Upper lobe of left lung (tissue), 6 donors: ENCODE measurements at regions not wholly inside any gene's neighbourhood (a gene's known extent, or its start where the extent isn't known, plus 50 kb on each side); places are given as distances from the start of the nearest gene placed in this dataset.

ENCODE experiments used
- ATAC-seq, 2 donors: fragments of 200-7000 bp; cut with Tn5 transposase; one replicate each; pipeline ENCODE4 v1.9.1; 2022; ENCODE audit warnings: mild to moderate bottlenecking in 2 of 2, moderate library complexity in 2 of 2; ENCODE audit not compliant: low FRiP score in 2 of 2
- DNase-seq, 2 donors: peaks; one replicate each; pipeline ENCODE4 v3.0.0-alpha.2; 2019 to 2020
- H3K27ac ChIP-seq, 4 donors: fragments of 200-600 bp; sonication (generic); one replicate each; pipeline ENCODE4 v1.5.1; 2016 to 2019
- H3K27me3 ChIP-seq, 4 donors: fragments of 200-600 bp; sonication (generic); one replicate each; pipeline ENCODE4 v1.5.1; 2017 to 2019
- H3K36me3 ChIP-seq, 4 donors: fragments of 200-600 bp; sonication (generic); one replicate each; pipeline ENCODE4 v1.5.1; 2016 to 2019
- H3K4me1 ChIP-seq, 4 donors: fragments of 200-600 bp; sonication (generic); one replicate each; pipeline ENCODE4 v1.5.1; 2018 to 2019
- H3K4me3 ChIP-seq, 4 donors: fragments of 200-600 bp; sonication (generic); one replicate each; pipeline ENCODE4 v1.5.1; 2017 to 2019; ENCODE audit warnings: mild to moderate bottlenecking in 2 of 4, moderate library complexity in 1 of 4
- H3K9me3 ChIP-seq, 4 donors: fragments of 200-600 bp; sonication (generic); one replicate each; pipeline ENCODE4 v1.5.1; 2018 to 2019
- EP300 ChIP-seq, 4 donors: sonication (generic); formaldehyde crosslinking; IDR thresholded peaks; one replicate each; pipeline ENCODE4 v1.5.1; 2017; ENCODE audit warnings: antibody characterized with exemption in 4 of 4, control low read depth in 2 of 4
- POLR2A ChIP-seq, 4 donors: fragments of 450-650 bp; IDR thresholded peaks; one replicate each; pipeline ENCODE4 v1.5.1; 2016 to 2017; ENCODE audit warnings: antibody characterized with exemption in 4 of 4, mild to moderate bottlenecking in 2 of 4
- POLR2AphosphoS5 ChIP-seq, 2 donors: sonication (generic); formaldehyde crosslinking; IDR thresholded peaks; one replicate each; pipeline ENCODE4 v1.5.1; 2017; ENCODE audit warnings: antibody characterized with exemption in 2 of 2
- WGBS, 2 donors: methylation state at CpG; one replicate each; pipeline ENCODE4 v1.1.5; 2017 to 2018; 5-methylcytosine and 5-hydroxymethylcytosine counted together
- TF ChIP-seq, protein P1 (sequence below), 6 experiments: fragments of 450-650 bp in 4 of 6; fragments of 200-600 bp in 2 of 6; sonication (generic) in 2 of 6; IDR thresholded peaks; one replicate each; pipeline ENCODE4 v1.5.1; 2016 to 2019; ENCODE audit warnings: antibody characterized with exemption in 6 of 6
- donor health status: DM: no; HTN: no; CAD: no; lungs with moderate emphysema.
- donor health status: DM: no; HTN: yes; CAD: no; lungs with severe emphysema.

DNA sequence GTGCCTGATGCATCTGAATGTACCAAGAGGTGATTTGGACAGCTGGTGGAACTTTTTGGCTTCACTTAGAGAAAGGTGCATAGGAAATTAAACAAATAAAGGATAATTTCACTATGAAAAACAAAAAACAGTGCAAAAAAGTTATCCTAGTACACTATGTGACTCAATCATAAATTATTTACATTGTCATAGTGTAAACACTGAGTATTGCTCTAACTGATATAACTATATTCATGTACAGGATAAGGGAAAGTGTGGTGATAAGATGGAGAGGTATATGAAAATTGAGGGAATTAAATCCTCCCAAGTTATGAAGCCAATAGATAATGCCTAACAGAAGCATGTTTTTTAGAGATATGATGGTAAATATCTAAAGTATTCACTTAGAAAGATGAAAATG is 50.2 kb upstream of the CPNE4 start:
- DNase-seq (no peak), ATAC-seq (no peak)
- Histone ChIP-seq H3K4me3 (no peak overlapping the region), H3K4me1 (no peaks in the 10 kb centered on the region), H3K36me3 (no peaks in the 10 kb centered on the region), H3K9me3 (no peaks in the 10 kb centered on the region), H3K27me3 (no peaks in the 10 kb centered on the region), H3K27ac (no peak overlapping the region)
- TF ChIP-seq EP300 (IDR thresholded peaks at IDR 0.05): no peak
- no peak for TF ChIP-seq POLR2A (IDR thresholded peaks at IDR 0.05)
- TF ChIP-seq POLR2AphosphoS5 (IDR thresholded peaks at IDR 0.05): no peak
- TF ChIP-seq, protein P1, sequence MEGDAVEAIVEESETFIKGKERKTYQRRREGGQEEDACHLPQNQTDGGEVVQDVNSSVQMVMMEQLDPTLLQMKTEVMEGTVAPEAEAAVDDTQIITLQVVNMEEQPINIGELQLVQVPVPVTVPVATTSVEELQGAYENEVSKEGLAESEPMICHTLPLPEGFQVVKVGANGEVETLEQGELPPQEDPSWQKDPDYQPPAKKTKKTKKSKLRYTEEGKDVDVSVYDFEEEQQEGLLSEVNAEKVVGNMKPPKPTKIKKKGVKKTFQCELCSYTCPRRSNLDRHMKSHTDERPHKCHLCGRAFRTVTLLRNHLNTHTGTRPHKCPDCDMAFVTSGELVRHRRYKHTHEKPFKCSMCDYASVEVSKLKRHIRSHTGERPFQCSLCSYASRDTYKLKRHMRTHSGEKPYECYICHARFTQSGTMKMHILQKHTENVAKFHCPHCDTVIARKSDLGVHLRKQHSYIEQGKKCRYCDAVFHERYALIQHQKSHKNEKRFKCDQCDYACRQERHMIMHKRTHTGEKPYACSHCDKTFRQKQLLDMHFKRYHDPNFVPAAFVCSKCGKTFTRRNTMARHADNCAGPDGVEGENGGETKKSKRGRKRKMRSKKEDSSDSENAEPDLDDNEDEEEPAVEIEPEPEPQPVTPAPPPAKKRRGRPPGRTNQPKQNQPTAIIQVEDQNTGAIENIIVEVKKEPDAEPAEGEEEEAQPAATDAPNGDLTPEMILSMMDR (IDR thresholded peaks at IDR 0.05): no peak

DNA sequence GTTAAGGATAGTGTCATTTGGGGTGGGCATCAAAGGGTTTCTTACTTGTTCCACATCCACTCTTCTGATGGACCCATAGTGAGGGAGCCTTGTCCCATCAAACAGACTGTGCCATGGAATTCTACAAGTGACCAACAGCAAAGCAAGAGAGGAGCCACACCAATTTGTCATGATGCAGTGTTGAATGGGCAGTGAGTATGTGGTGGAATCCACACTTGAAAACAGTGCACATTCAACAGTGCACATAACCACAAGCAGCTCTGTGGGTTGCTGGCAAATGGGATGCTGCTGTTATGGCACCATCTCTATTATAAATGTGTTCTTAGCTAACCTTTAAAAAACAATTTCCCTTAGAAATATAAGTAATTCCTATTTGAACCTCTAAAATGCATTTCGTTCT is 52.5 kb upstream of the CPNE4 start:
- ATAC-seq (no peak), DNase-seq (no peak)
- no peak overlapping the region for H3K27ac ChIP-seq
- TF ChIP-seq, protein P1 (IDR thresholded peaks at IDR 0.05): no peak
- TF ChIP-seq POLR2AphosphoS5 (IDR thresholded peaks at IDR 0.05): no peak
- no peak for TF ChIP-seq POLR2A (IDR thresholded peaks at IDR 0.05)
- TF ChIP-seq EP300 (IDR thresholded peaks at IDR 0.05): no peak
- H3K4me3 ChIP-seq: no peak overlapping the region
- WGBS, 2 donors: 56 to 68% methylated on average over 1 of the region's 1 CpG
- no peaks in the 10 kb centered on the region for H3K9me3 ChIP-seq
- no peaks in the 10 kb centered on the region for H3K4me1 ChIP-seq
- H3K27me3 ChIP-seq: no peaks in the 10 kb centered on the region
- no peaks in the 10 kb centered on the region for H3K36me3 ChIP-seq

GRCh38 chr3:132088291-132088690 is 53.5 kb upstream of the CPNE4 start:
- DNase-seq (no peak), ATAC-seq (no peak)
- Histone ChIP-seq H3K4me3 (no peak overlapping the region), H3K9me3 (no peaks in the 10 kb centered on the region), H3K36me3 (no peaks in the 10 kb centered on the region), H3K27me3 (no peaks in the 10 kb centered on the region), H3K27ac (no peak overlapping the region), H3K4me1 (no peaks in the 10 kb centered on the region)
- TF ChIP-seq POLR2AphosphoS5 (IDR thresholded peaks at IDR 0.05) (no peak), POLR2A (IDR thresholded peaks at IDR 0.05) (no peak), EP300 (IDR thresholded peaks at IDR 0.05) (no peak)
- TF ChIP-seq, protein P1 (IDR thresholded peaks at IDR 0.05): no peak
- WGBS, 2 donors: 43 to 45% methylated on average over 2 of the region's 2 CpGs

DNA sequence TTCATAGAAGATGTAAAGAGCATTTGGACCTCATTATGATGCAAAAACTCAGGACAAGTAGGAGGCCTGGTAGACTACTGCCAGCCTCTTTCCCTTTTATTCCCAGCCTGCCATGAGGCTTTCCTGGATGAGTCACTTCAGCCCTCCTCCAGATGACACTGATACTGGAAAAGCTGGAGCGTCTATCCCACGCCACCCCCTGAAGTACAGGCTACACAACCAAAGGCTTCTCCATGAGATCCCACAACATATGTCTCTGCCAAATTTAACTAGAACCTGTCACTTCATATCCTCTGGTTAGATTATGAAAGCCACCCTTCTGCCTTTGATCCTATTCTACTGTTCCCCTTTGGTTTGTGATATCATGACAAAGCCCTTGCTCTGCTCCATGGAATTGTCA is 56.1 kb upstream of the CPNE4 start:
- no peak for DNase-seq
- Histone ChIP-seq H3K9me3 (no peaks in the 10 kb centered on the region), H3K4me1 (no peaks in the 10 kb centered on the region), H3K36me3 (no peaks in the 10 kb centered on the region), H3K27me3 (no peaks in the 10 kb centered on the region), H3K27ac (no peak overlapping the region), H3K4me3 (no peak overlapping the region)
- TF ChIP-seq POLR2AphosphoS5 (IDR thresholded peaks at IDR 0.05) (no peak), EP300 (IDR thresholded peaks at IDR 0.05) (no peak), POLR2A (IDR thresholded peaks at IDR 0.05) (no peak)
- TF ChIP-seq, protein P1 (IDR thresholded peaks at IDR 0.05): no peak
- WGBS, 2 donors: 90 to 93% methylated on average over 2 of the region's 2 CpGs
- no peak for ATAC-seq

DNA sequence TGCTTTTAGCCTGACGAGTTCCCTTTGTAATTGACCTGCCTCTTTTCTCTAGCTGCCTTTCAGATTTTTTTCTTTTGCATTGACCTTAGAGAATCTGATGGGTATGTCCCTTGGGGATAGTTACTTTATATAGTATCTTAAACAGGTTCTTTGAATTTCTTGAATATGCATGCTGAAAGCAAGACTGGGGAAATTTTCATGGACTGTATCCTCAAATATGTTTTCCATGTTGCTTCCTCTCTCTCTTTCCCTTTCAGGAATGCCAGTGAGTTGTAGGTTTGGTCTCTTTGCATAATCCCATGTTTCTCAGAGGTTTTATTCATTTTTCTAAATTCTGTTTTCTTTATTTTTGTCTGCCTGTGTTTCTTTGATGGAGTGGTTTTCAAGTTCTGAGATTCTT is 81.8 kb upstream of the CPNE4 start:
- Histone ChIP-seq H3K4me3 (no peak overlapping the region), H3K27me3 (no peaks in the 10 kb centered on the region), H3K4me1 (no peaks in the 10 kb centered on the region), H3K36me3 (no peaks in the 10 kb centered on the region), H3K9me3 (no peaks in the 10 kb centered on the region), H3K27ac (no peak overlapping the region)
- 82 to 88% methylated on average over 1 of the region's 1 CpG for WGBS, 2 donors
- TF ChIP-seq POLR2A (IDR thresholded peaks at IDR 0.05) (no peak), POLR2AphosphoS5 (IDR thresholded peaks at IDR 0.05) (no peak), EP300 (IDR thresholded peaks at IDR 0.05) (no peak)
- TF ChIP-seq, protein P1 (IDR thresholded peaks at IDR 0.05): no peak
- no peak for DNase-seq
- ATAC-seq: no peak
